IMR-90 (cell line): ENCODE measurements at regions not wholly inside any gene's neighbourhood (a gene's known extent, or its start where the extent isn't known, plus 50 kb on each side); places are given as distances from the start of the nearest gene placed in this dataset.

ENCODE experiments used
- ATAC-seq: fragments of 200-7000 bp; cut with Tn5 transposase; 2 replicates; pipeline ENCODE4 v1.9.1; 2020; ENCODE audit warnings: low read depth, mild to moderate bottlenecking, moderate library complexity
- BruUV-seq: library from RNA; stranded (reverse); fragments of 400-500 nt; replicated peaks from 2 replicates; lab custom pipeline; 2021; lab: Mats Ljungman, UMichigan
- CTCF ChIA-PET: fragments of 300-600 bp; formaldehyde crosslinking; extraction: SDS; loops from one replicate; lab custom pipeline; 2021; ENCODE audit warnings: antibody characterized with exemption; lab: Yijun Ruan, JAX
- POLR2A ChIA-PET: fragments of 300-600 bp; sonication (Branson Sonifier 250); formaldehyde crosslinking; loops from one replicate; lab custom pipeline; 2022; ENCODE audit warnings: antibody characterized with exemption; ENCODE audit not compliant: unreplicated experiment; lab: Charles Lee
- DNase-seq: peaks from one replicate; pipeline ENCODE4 v3.0.0; 2013
- H2AFZ ChIP-seq: replicated peaks from 2 replicates; pipeline ENCODE3; 2013; ENCODE audit warnings: low read length, mild to moderate bottlenecking; ENCODE audit not compliant: poor library complexity
- H2AK5ac ChIP-seq: 2 replicates; pipeline ENCODE4 v1.6.1; 2013; ENCODE audit warnings: low read depth, low read length, inconsistent platforms
- H2AK9ac ChIP-seq: replicated peaks from 2 replicates; pipeline ENCODE3; 2013; ENCODE audit warnings: mild to moderate bottlenecking, low read depth, low read length, moderate library complexity; ENCODE audit not compliant: poor library complexity
- H2BK120ac ChIP-seq: 2 replicates; pipeline ENCODE4 v1.6.1; 2013; ENCODE audit warnings: low read depth, low read length, inconsistent platforms
- H2BK15ac ChIP-seq: 3 replicates; pipeline ENCODE4 v1.6.1; 2013; ENCODE audit warnings: low read depth, low read length, inconsistent platforms
- H2BK20ac ChIP-seq: 2 replicates; pipeline ENCODE4 v1.6.1; 2013; ENCODE audit warnings: low read depth, mild to moderate bottlenecking, inconsistent platforms, low read length, moderate library complexity
- H2BK5ac ChIP-seq: 2 replicates; pipeline ENCODE4 v1.6.1; 2013; ENCODE audit warnings: mild to moderate bottlenecking, low read depth, low read length, inconsistent platforms; ENCODE audit not compliant: poor library complexity, severe bottlenecking
- H3K14ac ChIP-seq: replicated peaks from 2 replicates; pipeline ENCODE4 v1.6.1; 2013; ENCODE audit warnings: low read depth, low read length, inconsistent platforms
- H3K18ac ChIP-seq: 2 replicates; pipeline ENCODE4 v1.6.1; 2013; ENCODE audit warnings: low read depth, low read length, control low read depth
- H3K23ac ChIP-seq: 2 replicates; pipeline ENCODE4 v1.6.1; 2013; ENCODE audit warnings: low read depth, low read length, inconsistent platforms
- H3K27ac ChIP-seq: 2 replicates; pipeline ENCODE4 v1.5.1; 2013; ENCODE audit warnings: mild to moderate bottlenecking, control low read depth, low read length; ENCODE audit not compliant: insufficient read depth
- H3K27me3 ChIP-seq: 2 replicates; pipeline ENCODE4 v1.6.1; 2013; ENCODE audit warnings: low read length; ENCODE audit not compliant: control insufficient read depth, insufficient read depth
- H3K36me3 ChIP-seq: 2 replicates; pipeline ENCODE4 v1.6.1; 2013; ENCODE audit warnings: low read length, mixed read lengths; ENCODE audit not compliant: control insufficient read depth, insufficient read depth
- H3K4ac ChIP-seq: 2 replicates; pipeline ENCODE4 v1.6.1; 2013; ENCODE audit warnings: low read depth, low read length, inconsistent platforms
- H3K4me1 ChIP-seq: 2 replicates; pipeline ENCODE4 v1.6.1; 2013; ENCODE audit warnings: low read length, mixed read lengths; ENCODE audit not compliant: control insufficient read depth, insufficient read depth
- H3K4me2 ChIP-seq: 2 replicates; pipeline ENCODE4 v1.6.1; 2013; ENCODE audit warnings: low read depth, mild to moderate bottlenecking, control low read depth, low read length, moderate library complexity
- H3K4me3 ChIP-seq: 2 replicates; pipeline ENCODE4 v1.5.1; 2013; ENCODE audit warnings: low read depth, mild to moderate bottlenecking, control low read depth, low read length, moderate library complexity; ENCODE audit not compliant: insufficient read depth
- H3K56ac ChIP-seq: 2 replicates; pipeline ENCODE4 v1.6.1; 2013; ENCODE audit warnings: low read length, inconsistent platforms; ENCODE audit not compliant: insufficient read depth; ENCODE audit errors: extremely low read depth
- H3K79me1 ChIP-seq, 2 experiments: 2 replicates each; pipeline ENCODE4 v1.6.1; 2013; ENCODE audit warnings: low read length in 2 of 2, inconsistent platforms in 1 of 2, low read depth in 1 of 2
- H3K9ac ChIP-seq: 2 replicates; pipeline ENCODE4 v1.6.1; 2013; ENCODE audit warnings: low read depth, low read length, control low read depth
- H3K9me1 ChIP-seq: 2 replicates; pipeline ENCODE4 v1.6.1; 2013; ENCODE audit warnings: low read length, inconsistent platforms; ENCODE audit not compliant: insufficient read depth
- H3K9me3 ChIP-seq: 2 replicates; pipeline ENCODE4 v1.6.1; 2013; ENCODE audit warnings: low read length; ENCODE audit not compliant: control insufficient read depth, insufficient read depth
- H4K20me1 ChIP-seq: 2 replicates; pipeline ENCODE4 v1.6.1; 2013; ENCODE audit warnings: low read length, inconsistent platforms; ENCODE audit not compliant: insufficient read depth
- H4K5ac ChIP-seq: 2 replicates; pipeline ENCODE4 v1.6.1; 2013; ENCODE audit warnings: mild to moderate bottlenecking, low read depth, low read length, control low read depth
- H4K8ac ChIP-seq, 2 experiments: 2 replicates each; pipeline ENCODE4 v1.6.1; 2013; ENCODE audit warnings: low read depth in 2 of 2, low read length in 2 of 2, control low read depth in 1 of 2, inconsistent platforms in 1 of 2
- H4K91ac ChIP-seq: 2 replicates; pipeline ENCODE4 v1.6.1; 2013; ENCODE audit warnings: low read depth, low read length, inconsistent platforms; ENCODE audit not compliant: insufficient read depth
- BHLHE40 ChIP-seq: fragments of 150-350 bp; IDR thresholded peaks from 2 replicates; pipeline ENCODE4 v1.6.1; 2016; ENCODE audit warnings: mild to moderate bottlenecking, low read depth, low read length
- CEBPB ChIP-seq: IDR thresholded peaks from 2 replicates; pipeline ENCODE4 v1.6.1; 2012; ENCODE audit warnings: low read depth, low read length, improper control_type of control experiment
- CHD1 ChIP-seq: IDR thresholded peaks from 2 replicates; pipeline ENCODE4 v1.6.1; 2012; ENCODE audit warnings: low read depth, low read length, improper control_type of control experiment
- CTCF ChIP-seq: conservative IDR thresholded peaks from 2 replicates; pipeline ENCODE4 v1.5.1; 2012; ENCODE audit warnings: mild to moderate bottlenecking, low read depth, low read length, improper control_type of control experiment
- MAFK ChIP-seq: IDR thresholded peaks from 2 replicates; pipeline ENCODE4 v1.6.1; 2012; ENCODE audit warnings: low read depth, low read length, improper control_type of control experiment
- MAZ ChIP-seq: IDR thresholded peaks from 2 replicates; pipeline ENCODE4 v1.6.1; 2012; ENCODE audit warnings: low read depth, mild to moderate bottlenecking, low read length, improper control_type of control experiment, moderate library complexity, borderline replicate concordance
- NFE2L2 ChIP-seq: fragments of 150-350 bp; IDR thresholded peaks from 2 replicates; pipeline ENCODE4 v1.6.1; 2016; ENCODE audit warnings: low read depth, mild to moderate bottlenecking, low read length
- POLR2A ChIP-seq: IDR thresholded peaks from 2 replicates; pipeline ENCODE4 v1.6.1; 2012; ENCODE audit warnings: mild to moderate bottlenecking, low read depth, low read length
- RAD21 ChIP-seq: IDR thresholded peaks from 2 replicates; pipeline ENCODE4 v1.6.1; 2012; ENCODE audit warnings: low read length, improper control_type of control experiment
- RCOR1 ChIP-seq: IDR thresholded peaks from 2 replicates; pipeline ENCODE4 v1.6.1; 2012; ENCODE audit warnings: mild to moderate bottlenecking, low read length, improper control_type of control experiment; ENCODE audit not compliant: insufficient replicate concordance
- RFX5 ChIP-seq: IDR thresholded peaks from 2 replicates; pipeline ENCODE4 v1.8.0; 2012; ENCODE audit warnings: low read depth, mild to moderate bottlenecking, low read length, moderate library complexity
- SMC3 ChIP-seq: fragments of 150-350 bp; IDR thresholded peaks from 2 replicates; pipeline ENCODE4 v1.6.1; 2016; ENCODE audit warnings: low read depth, mild to moderate bottlenecking, antibody characterized with exemption, low read length, moderate library complexity
- USF2 ChIP-seq: fragments of 150-350 bp; IDR thresholded peaks from 2 replicates; pipeline ENCODE4 v1.6.1; 2017; ENCODE audit warnings: mild to moderate bottlenecking, antibody characterized with exemption, low read length, low read depth
- WGBS, 2 experiments: methylation state at CpG; one replicate each; pipeline versions ENCODE4 v1.1.5 to v1.1.7; 2013; ENCODE audit warnings: missing lambda C conversion rate in 2 of 2; ENCODE audit not compliant: insufficient read length in 1 of 2; ENCODE audit errors: extremely low coverage in 2 of 2; 5-methylcytosine and 5-hydroxymethylcytosine counted together
- dilution Hi-C: fragments of 300-500 bp; cut with HindIII; formaldehyde crosslinking; loops from one replicate; pipeline ENCODE4 v1.14.3; 2018; ENCODE audit warnings: low sequenced_read_pairs; ENCODE audit not compliant: unreplicated experiment
- in situ Hi-C: fragments of 300-500 bp; cut with MboI; formaldehyde crosslinking; loops from 3 replicates; pipeline ENCODE4 v1.14.3; 2019; ENCODE audit warnings: low sequenced_read_pairs, inconsistent platforms, mixed read lengths
- intact Hi-C: fragments of 100-400 bp; cut with micrococcal nuclease; formaldehyde crosslinking; loops from 2 replicates; pipeline ENCODE4 v1.10.0; 2022
- TF ChIP-seq, protein P1 (sequence below): fragments of 150-350 bp; IDR thresholded peaks from 2 replicates; pipeline ENCODE4 v1.6.1; 2016; ENCODE audit warnings: low read depth, mild to moderate bottlenecking, low read length, moderate library complexity, borderline replicate concordance

- Histone ChIP-seq H2BK20ac (no peak overlapping the region), H2AK9ac (no peak overlapping the region), H2BK15ac (no peak overlapping the region), H3K27me3 (no peaks in the 10 kb centered on the region), H3K79me1 (no peaks in the 10 kb centered on the region), H3K4me3 (no peak overlapping the region), H2BK5ac (no peak overlapping the region), H3K4ac (no peak overlapping the region), H4K20me1 (no peaks in the 10 kb centered on the region), H3K9me3 (peaks cover 6% of the 10 kb centered on the region; the same call in 1 of the 2 replicates), H3K4me2 (no peak overlapping the region), H4K91ac (no peak overlapping the region), H3K4me1 (no peaks in the 10 kb centered on the region), H3K9ac (no peak overlapping the region), H3K18ac (no peak overlapping the region), H3K14ac (no peak overlapping the region), H2AK5ac (no peak overlapping the region), H4K5ac (no peak overlapping the region), H3K27ac (no peak overlapping the region), H3K56ac (no peak overlapping the region), H3K23ac (no peak overlapping the region), H3K36me3 (no peaks in the 10 kb centered on the region), H2AFZ (no peak overlapping the region), H2BK120ac (no peak overlapping the region), H3K9me1 (no peaks in the 10 kb centered on the region), H4K8ac (no peak overlapping the region)
- intact Hi-C loops (no loop called here), dilution Hi-C loops (no loop called here), in situ Hi-C loops (no loop called here)
- ChIA-PET CTCF (no interaction called here), POLR2A (no interaction called here)
- WGBS, 2 experiments: no CpG with 5 or more reads among the region's 3 CpGs
- DNase-seq (no peak), ATAC-seq (no peak)
- TF ChIP-seq POLR2A: no peak
- TF ChIP-seq BHLHE40: no peak
- TF ChIP-seq, protein P1, sequence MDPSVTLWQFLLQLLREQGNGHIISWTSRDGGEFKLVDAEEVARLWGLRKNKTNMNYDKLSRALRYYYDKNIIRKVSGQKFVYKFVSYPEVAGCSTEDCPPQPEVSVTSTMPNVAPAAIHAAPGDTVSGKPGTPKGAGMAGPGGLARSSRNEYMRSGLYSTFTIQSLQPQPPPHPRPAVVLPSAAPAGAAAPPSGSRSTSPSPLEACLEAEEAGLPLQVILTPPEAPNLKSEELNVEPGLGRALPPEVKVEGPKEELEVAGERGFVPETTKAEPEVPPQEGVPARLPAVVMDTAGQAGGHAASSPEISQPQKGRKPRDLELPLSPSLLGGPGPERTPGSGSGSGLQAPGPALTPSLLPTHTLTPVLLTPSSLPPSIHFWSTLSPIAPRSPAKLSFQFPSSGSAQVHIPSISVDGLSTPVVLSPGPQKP: no peak
- TF ChIP-seq SMC3: no peak
- no peak for TF ChIP-seq RFX5
- TF ChIP-seq MAFK: no peak
- TF ChIP-seq USF2: no peak
- no peak for TF ChIP-seq CHD1
- no peak for TF ChIP-seq CEBPB
- TF ChIP-seq MAZ: no peak
- no peak for TF ChIP-seq RCOR1
- no peak for TF ChIP-seq RAD21
- TF ChIP-seq NFE2L2: no peak
- no peak for TF ChIP-seq CTCF
- BruUV-seq: no TSS peak
These were observed 503.5 kb downstream of the HS3ST4 start for GRCh38 chr16:26195225-26195624.
